ENCODE measurements at regions not wholly inside any gene's neighbourhood (a gene's known extent, or its start where the extent isn't known, plus 50 kb on each side); places are given as distances from the start of the nearest gene placed in this dataset.

GRCh38 chr7:17396692-17397091, 98.2 kb downstream of the AHR start:
- TF ChIP-seq CTCF (IDR thresholded peaks at IDR 0.05; ENCODE audit: low read length) (no peak), EZH2 (optimal IDR thresholded peaks at IDR 0.05; ENCODE audit: low read depth, low read length) (no peak), EZH2phosphoT487 (IDR thresholded peaks at IDR 0.05; ENCODE audit: low read length) (no peak)

Measured in MM.1S (cell line).